K562 (cell line): ENCODE measurements at regions not wholly inside any gene's neighbourhood (a gene's known extent, or its start where the extent isn't known, plus 50 kb on each side); places are given as distances from the start of the nearest gene placed in this dataset.

Source experiments
- ATAC-seq: fragments of 200-7000 bp; cut with Tn5 transposase; 3 replicates; pipeline ENCODE4 v1.9.1; 2020; ENCODE audit warnings: moderate library complexity
- BruUV-seq: library from RNA; stranded (reverse); fragments of 400-500 nt; replicated peaks from 2 replicates; lab custom pipeline; 2021; lab: Mats Ljungman, UMichigan
- CTCF ChIA-PET: fragments of 300-600 bp; formaldehyde crosslinking; extraction: SDS; loops from one replicate; lab custom pipeline; 2021; ENCODE audit warnings: low intra/inter-chr PET ratio; lab: Yijun Ruan, JAX
- POLR2A ChIA-PET: fragments of 300-600, 350-650 bp; sonication (Branson Sonifier 250); formaldehyde crosslinking; extraction: SDS; loops from one replicate; lab custom pipeline; 2021; ENCODE audit warnings: antibody characterized with exemption, inconsistent platforms; lab: Yijun Ruan, JAX
- DNase-seq, 4 experiments: peaks; one replicate each; pipeline versions ENCODE4 v3.0.0 to v3.0.0-alpha.2; 2011 to 2018; ENCODE audit warnings: low spot score in 3 of 4, mixed read lengths in 3 of 4; ENCODE audit errors: extremely low read depth in 1 of 4
- FAIRE-seq: peaks from 2 replicates; lab custom pipeline; 2011; peaks lifted over from hg19 to GRCh38; lab: Jason Lieb, UNC
- H2AFZ ChIP-seq: 2 replicates; pipeline ENCODE4 v1.6.0; 2011; ENCODE audit warnings: low read depth, low read length, control low read depth, inconsistent platforms
- H3K27ac ChIP-seq: fragments of 200-600 bp; 3 replicates; pipeline ENCODE4 v1.8.0; 2011; ENCODE audit warnings: low read depth, mild to moderate bottlenecking, control low read depth, inconsistent platforms, low read length, moderate library complexity, mixed read lengths; ENCODE audit errors: extremely low read depth
- H3K27me3 ChIP-seq, 2 experiments: fragments of 300-600 bp in 1 of 2; 2 replicates in 1 of 2; 3 replicates in 1 of 2; pipeline versions ENCODE4 v1.6.0 to v1.8.0; 2011; ENCODE audit warnings: inconsistent platforms in 2 of 2, low read length in 2 of 2, mild to moderate bottlenecking in 1 of 2, mixed read lengths in 1 of 2, moderate library complexity in 1 of 2; ENCODE audit not compliant: control insufficient read depth in 2 of 2, insufficient read depth in 2 of 2
- H3K36me3 ChIP-seq: fragments of 300-600 bp; 3 replicates; pipeline ENCODE4 v1.8.0; 2011; ENCODE audit warnings: mild to moderate bottlenecking, low read length, inconsistent platforms; ENCODE audit not compliant: control insufficient read depth, insufficient read depth
- H3K4me1 ChIP-seq, 2 experiments: fragments of 200-600 bp in 1 of 2; replicated peaks in 1 of 2; 2 replicates in 1 of 2; 3 replicates in 1 of 2; pipeline versions ENCODE4 v1.5.1 to v1.8.0; 2011; ENCODE audit warnings: inconsistent platforms in 2 of 2, low read length in 2 of 2, mild to moderate bottlenecking in 1 of 2, mixed read lengths in 1 of 2, moderate library complexity in 1 of 2; ENCODE audit not compliant: control insufficient read depth in 2 of 2, insufficient read depth in 2 of 2
- H3K4me2 ChIP-seq: 2 replicates; pipeline ENCODE4 v1.6.1; 2011; ENCODE audit warnings: low read length, control low read depth, inconsistent platforms, mixed read lengths; ENCODE audit not compliant: insufficient read depth
- H3K4me3 ChIP-seq: fragments of 200-600 bp; sonication (generic), shearing (Covaris generic); 2 replicates; pipeline ENCODE4 v1.5.1; 2016; ENCODE audit warnings: control low read depth, inconsistent platforms
- H3K79me2 ChIP-seq: fragments of 200-600 bp; 3 replicates; pipeline ENCODE4 v1.8.0; 2011; ENCODE audit warnings: low read length, inconsistent platforms; ENCODE audit not compliant: control insufficient read depth, insufficient read depth
- H3K9ac ChIP-seq, 2 experiments: 2 replicates each; pipeline versions ENCODE4 v1.6.0 to v1.6.1; 2011; ENCODE audit warnings: low read depth in 2 of 2, low read length in 2 of 2, control low read depth in 1 of 2, inconsistent platforms in 1 of 2, mild to moderate bottlenecking in 1 of 2, mixed read lengths in 1 of 2; ENCODE audit not compliant: insufficient read depth in 1 of 2
- H3K9me1 ChIP-seq: one replicate; pipeline ENCODE4 v1.6.0; 2011; ENCODE audit warnings: inconsistent platforms, mild to moderate bottlenecking, low read length, moderate library complexity; ENCODE audit not compliant: control insufficient read depth, insufficient read depth
- H3K9me3 ChIP-seq: replicated peaks from 2 replicates; pipeline ENCODE4 v1.5.1; 2011; ENCODE audit warnings: low read depth, low read length, inconsistent platforms; ENCODE audit not compliant: control insufficient read depth, insufficient read depth
- H4K20me1 ChIP-seq: replicated peaks from 2 replicates; pipeline ENCODE4 v1.6.1; 2011; ENCODE audit warnings: low read length, inconsistent platforms, mixed read lengths; ENCODE audit not compliant: control insufficient read depth, insufficient read depth
- HBP1 ChIP-seq: fragments of 450-650 bp; formaldehyde crosslinking; IDR thresholded peaks from 2 replicates; pipeline ENCODE4 v1.4.0; 2022; ENCODE audit warnings: missing genetic modification characterization
- HINFP ChIP-seq: fragments of 450-650 bp; conservative IDR thresholded peaks from 2 replicates; pipeline ENCODE4 v1.6.1; 2016; ENCODE audit warnings: missing genetic modification characterization, low read depth, mild to moderate bottlenecking, control low read depth, missing compliant biosample characterization
- NONO ChIP-seq, 2 experiments: fragments of 200-400 bp in 1 of 2; fragments of 450-650 bp in 1 of 2; formaldehyde crosslinking in 1 of 2; IDR thresholded peaks; 2 replicates each; pipeline ENCODE4 v1.6.1; 2017; ENCODE audit warnings: low read depth in 2 of 2, mild to moderate bottlenecking in 2 of 2, moderate library complexity in 2 of 2, low read length in 1 of 2
- RERE ChIP-seq: sonication (generic); formaldehyde crosslinking; IDR thresholded peaks from 2 replicates; pipeline ENCODE4 v1.8.0; 2023; ENCODE audit warnings: missing genetic modification reagents, mild to moderate bottlenecking, borderline replicate concordance
- XRCC5 ChIP-seq: fragments of 200-400 bp; formaldehyde crosslinking; IDR thresholded peaks from 2 replicates; pipeline ENCODE4 v1.6.1; 2017; ENCODE audit warnings: low read depth, mild to moderate bottlenecking, low read length
- ZNF589 ChIP-seq: fragments of 200-800 bp; sonication (Bioruptor generic); IDR thresholded peaks from 2 replicates; pipeline ENCODE4 v1.6.1; 2016; ENCODE audit warnings: low read depth, missing genetic modification characterization, missing compliant biosample characterization
- WGBS: fragments of 100-300 bp; shearing (Covaris generic); methylation state at CpG from one replicate; pipeline ENCODE4 v1.1.6; 2016; ENCODE audit warnings: low coverage, mixed read lengths; ENCODE audit not compliant: insufficient coverage; ENCODE audit errors: missing lambda C conversion rate; 5-methylcytosine and 5-hydroxymethylcytosine counted together
- in situ Hi-C: fragments of 300-500 bp; cut with MboI; formaldehyde crosslinking; loops from 4 replicates; pipeline ENCODE4 v1.15.0; 2018; ENCODE audit warnings: inconsistent platforms, mixed read lengths
- intact Hi-C: fragments of 100-400 bp; cut with micrococcal nuclease; formaldehyde crosslinking; loops from 2 replicates; pipeline ENCODE4 v1.14.2; 2022

GRCh38 chr10:35822316-35822715 is 180.2 kb upstream of the FZD8 start:
- ChIA-PET CTCF (interaction anchor here (0.6 kb wide), 1 partner anchor 1183 kb away, joined by 3 read pairs; no protein-coding TSS in a partner anchor), POLR2A (interaction anchor here (1.4 to 1.5 kb wide), 2 partner anchors 10 to 13 kb away, joined by 3 read pairs; no protein-coding TSS in a partner anchor)
- ATAC-seq (peak; percentile 56; the same call in 2 of the 3 replicates), FAIRE-seq (no peak), DNase-seq (no peak)
- H4K20me1 ChIP-seq, result no peaks in the 10 kb centered on the region
- H3K79me2 ChIP-seq, result no peaks in the 10 kb centered on the region
- 3% methylated on average over 9 of the region's 9 CpGs for WGBS
- H3K27me3 ChIP-seq, result no peaks in the 10 kb centered on the region
- H3K4me1 ChIP-seq, result no peaks in the 10 kb centered on the region
- intact Hi-C loops (no loop called here), in situ Hi-C loops (no loop called here)
- H3K27ac ChIP-seq, result no peak overlapping the region
- no peaks in the 10 kb centered on the region for H3K9me1 ChIP-seq
- H3K36me3 ChIP-seq, result no peaks in the 10 kb centered on the region
- H3K4me2 ChIP-seq, result no peak overlapping the region
- no peaks in the 10 kb centered on the region for H3K9me3 ChIP-seq
- no TSS peak for BruUV-seq
- H2AFZ ChIP-seq, result no peak overlapping the region
- no peak overlapping the region for H3K9ac ChIP-seq
- no peak for TF ChIP-seq NONO (IDR thresholded peaks at IDR 0.05; ENCODE audit: low read depth in 2 of 2, low read length in 1 of 2)
- no peak for TF ChIP-seq HINFP (tag)
- TF ChIP-seq HBP1 (CRISPR knock-in tag), result no peak
- TF ChIP-seq RERE (CRISPR knock-in tag), result no peak
- no peak for TF ChIP-seq XRCC5
- no peak for TF ChIP-seq ZNF589 (CRISPR knock-in tag)
- H3K4me3 ChIP-seq, result no peak overlapping the region
